GM21619 (cell line): ENCODE measurements at regions not wholly inside any gene's neighbourhood (a gene's known extent, or its start where the extent isn't known, plus 50 kb on each side); places are given as distances from the start of the nearest gene placed in this dataset.

ENCODE experiments used
- ATAC-seq: cut with Tn5 transposase; IDR thresholded peaks from one replicate; pipeline ENCODE4 v1.9.1; 2021; ENCODE audit not compliant: unreplicated experiment

DNA sequence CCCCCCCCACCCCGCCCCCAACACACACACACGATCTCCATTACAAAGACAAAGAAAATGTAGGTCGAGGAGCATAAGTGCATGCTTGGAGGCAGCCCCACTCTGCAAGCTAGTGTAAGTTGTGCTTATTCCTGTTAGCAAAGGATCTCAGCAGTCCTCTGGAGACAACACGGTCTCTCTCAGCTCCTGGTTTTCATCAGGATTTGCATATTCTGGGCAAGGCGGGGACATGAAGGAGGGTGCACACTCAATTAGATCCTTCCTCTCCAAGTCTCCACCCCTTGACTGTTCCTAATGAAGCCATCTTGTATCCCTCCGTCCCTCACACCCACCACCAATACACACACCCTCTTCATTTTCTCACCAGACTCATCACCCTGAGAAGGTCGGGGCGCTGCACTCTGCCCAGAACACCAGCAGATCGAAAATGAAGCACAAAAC is 63.8 kb downstream of the MRPL46 start:
- no peak for ATAC-seq

DNA sequence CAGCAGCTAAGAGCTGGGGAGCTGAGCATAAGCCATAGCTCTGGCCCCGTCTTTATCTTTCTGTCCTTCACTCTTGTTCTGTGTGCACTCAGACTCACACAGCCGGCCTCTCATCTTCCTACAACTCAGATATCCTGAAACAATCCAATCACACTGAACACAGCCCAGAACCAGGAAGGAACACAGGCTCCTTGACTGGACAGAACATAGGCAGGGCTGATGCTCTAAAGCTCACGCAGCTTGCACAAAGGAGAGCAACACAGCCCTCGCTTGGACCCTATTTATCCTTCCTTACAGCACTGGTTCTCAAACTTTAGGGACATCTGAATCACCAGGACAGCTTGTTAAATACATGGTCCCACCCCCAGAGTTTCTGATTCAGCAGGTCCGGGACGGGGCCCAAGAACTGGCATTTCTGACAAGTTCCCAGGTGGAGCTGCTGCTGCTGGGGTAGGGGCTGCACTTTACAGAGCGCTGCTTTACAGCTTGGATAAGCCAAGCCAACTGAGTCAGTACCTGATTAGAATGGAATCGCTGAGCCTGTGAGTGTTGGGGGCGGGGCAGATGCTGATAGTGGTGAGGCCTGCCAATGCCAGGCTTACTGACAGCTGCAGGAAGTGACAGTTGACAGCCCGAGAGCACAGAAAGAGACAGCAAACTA is 65.1 kb downstream of the MRPL46 start:
- ATAC-seq = no peak

DNA sequence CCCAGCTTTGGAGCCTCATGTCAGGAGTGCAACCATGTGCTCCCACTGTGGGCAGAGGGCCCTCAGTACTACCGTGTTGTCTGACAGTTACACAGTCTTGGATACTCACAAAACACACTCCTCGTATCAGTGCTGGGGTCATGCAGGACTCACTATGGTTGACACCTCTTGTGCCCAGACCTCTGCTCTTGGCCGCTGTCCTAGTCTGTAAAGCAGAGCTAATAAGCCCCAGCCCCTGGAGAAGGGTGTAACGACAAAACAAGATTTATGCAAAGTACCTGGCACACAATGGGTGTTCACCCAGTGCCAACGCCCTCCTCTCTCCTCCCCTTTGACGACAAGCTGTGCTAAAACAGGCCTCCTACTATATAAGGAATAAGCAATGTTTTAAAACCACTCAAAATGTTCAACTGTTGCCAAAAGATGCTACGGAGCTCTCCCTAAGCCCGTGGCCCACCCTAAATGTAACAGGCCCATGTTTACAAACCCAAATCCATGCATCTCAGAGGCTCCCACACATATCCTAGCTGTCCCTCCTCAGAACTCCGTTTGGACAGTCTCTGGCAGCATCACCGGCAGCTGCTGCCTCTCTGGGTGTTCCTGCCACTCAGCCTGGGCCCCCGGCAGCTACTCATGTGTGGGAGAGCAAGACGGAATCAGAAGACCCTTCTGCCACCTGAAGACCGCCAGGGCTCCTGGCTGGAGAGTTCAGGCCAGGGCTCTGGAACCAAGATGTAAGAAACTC is 65.8 kb downstream of the MRPL46 start:
- ATAC-seq = no peak

DNA sequence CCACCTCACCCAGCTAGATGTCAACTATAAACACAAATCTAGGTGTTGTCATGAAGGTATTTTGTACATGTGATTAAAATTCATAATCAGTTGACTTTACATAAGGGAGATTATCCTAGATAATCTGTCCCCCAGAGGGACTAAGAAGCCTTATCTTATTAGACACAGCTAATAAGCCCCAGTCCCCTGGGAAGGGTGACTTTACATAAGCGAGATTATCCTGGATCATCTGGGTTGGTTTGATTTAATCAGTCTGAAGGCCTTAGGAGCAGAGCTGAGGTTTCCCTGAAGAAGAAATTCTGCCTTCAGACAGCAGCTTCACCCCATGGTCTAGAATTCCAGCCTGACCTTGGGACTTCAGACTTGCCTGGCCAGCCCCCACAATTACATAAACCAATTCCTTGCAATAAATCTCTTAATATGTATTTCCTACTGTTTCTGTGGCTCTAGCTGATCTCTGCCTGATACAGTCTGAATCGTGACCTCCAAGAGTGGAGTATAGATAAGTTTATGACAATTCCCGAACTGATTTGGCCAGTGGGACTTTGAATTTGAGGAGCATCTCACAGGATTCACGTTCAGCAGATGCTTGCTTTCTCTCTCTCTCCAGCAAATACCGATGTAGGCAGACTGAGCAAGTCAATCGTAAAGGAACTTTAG is 66.5 kb downstream of the MRPL46 start:
- ATAC-seq = no peak

DNA sequence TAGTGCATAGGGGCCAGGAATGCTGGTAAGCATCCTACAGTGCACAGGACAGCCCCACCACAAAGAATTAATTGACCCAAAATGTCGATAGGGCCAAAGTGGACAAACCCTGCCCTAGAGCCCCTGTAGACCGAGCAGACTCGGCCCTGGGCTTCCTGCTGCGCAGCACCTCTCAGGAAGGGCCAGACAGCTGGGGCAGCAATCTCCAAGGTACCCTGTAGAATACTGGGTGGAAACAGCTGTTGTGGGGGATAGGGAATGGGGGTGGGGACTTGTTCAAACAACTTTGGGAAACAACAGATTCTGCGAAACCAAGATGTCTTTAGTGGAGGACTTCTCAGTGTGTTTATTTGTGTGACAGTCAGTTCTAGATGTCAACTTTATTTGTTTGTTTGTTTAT is 67.1 kb downstream of the MRPL46 start:
- no peak for ATAC-seq

DNA sequence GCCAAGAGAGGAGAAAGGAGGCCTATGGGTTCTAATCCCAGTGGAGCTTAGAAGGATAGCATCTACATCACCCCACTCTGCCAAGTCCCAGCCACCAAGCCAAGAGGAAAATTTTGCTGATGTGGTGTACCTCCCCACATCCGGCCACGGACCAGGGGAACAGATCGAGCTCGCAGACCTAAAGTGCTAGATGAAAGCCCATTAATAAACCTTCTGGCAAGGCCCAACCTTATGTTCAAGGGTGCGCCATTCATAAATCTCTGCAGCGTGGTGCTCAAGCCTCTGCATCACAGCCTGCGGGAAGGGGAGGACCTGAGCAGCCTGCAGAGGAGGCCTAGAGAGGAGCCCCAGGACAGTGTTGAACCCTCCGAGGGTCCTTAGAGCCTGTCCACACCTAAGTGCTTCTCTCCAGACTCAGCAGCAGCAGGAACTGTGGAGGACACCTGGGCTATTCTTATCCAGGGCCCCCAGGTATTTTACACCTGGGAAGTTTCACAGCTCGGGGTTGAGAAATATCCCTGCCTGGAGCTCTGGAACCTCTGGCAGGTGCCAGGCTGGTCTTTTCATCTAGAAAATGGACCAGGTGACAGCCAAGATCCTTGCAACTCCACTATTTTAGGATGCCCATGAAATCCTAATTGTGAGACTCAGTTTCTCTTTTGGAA is 68.0 kb downstream of the MRPL46 start:
- ATAC-seq = no peak

DNA sequence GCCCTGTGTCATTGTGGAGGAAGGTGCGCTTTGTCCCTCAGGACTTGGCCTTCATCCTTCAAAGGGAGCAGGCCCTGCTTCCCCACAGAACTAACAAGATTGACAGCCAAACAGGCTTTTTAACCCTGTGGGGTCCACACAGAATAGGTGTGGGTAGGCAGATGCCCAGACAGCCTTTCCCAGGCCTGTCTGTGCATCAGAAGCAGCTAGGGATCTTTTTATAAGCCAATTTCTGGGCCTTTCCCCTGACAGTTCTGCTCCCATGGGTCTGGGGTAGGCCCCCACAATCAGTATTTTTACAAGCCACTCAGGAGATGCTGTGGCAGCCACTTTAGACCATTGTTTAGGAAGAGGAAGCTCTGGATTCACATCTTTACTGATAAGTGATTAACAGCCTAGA is 69.2 kb downstream of the MRPL46 start:
- ATAC-seq = no peak

DNA sequence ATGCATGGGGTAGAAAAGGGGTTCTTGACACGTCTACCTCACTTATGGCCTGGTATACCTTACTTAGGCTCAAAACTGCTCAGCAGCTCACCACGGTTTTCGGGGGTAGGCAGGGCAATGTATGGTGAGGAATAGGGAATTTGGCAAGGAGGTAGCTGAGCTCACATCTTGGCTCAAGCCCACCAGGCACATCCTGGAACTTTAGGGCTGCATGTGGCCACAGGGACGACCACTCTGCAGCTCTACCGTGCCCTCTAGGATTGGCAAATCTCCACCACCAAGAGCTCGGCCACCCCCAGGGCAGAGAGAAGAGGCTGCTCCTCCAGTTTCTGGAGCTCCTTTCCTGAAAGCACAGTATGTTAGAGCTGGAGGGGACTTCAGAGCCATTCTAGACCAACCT is 69.7 kb downstream of the MRPL46 start:
- ATAC-seq = no peak

DNA sequence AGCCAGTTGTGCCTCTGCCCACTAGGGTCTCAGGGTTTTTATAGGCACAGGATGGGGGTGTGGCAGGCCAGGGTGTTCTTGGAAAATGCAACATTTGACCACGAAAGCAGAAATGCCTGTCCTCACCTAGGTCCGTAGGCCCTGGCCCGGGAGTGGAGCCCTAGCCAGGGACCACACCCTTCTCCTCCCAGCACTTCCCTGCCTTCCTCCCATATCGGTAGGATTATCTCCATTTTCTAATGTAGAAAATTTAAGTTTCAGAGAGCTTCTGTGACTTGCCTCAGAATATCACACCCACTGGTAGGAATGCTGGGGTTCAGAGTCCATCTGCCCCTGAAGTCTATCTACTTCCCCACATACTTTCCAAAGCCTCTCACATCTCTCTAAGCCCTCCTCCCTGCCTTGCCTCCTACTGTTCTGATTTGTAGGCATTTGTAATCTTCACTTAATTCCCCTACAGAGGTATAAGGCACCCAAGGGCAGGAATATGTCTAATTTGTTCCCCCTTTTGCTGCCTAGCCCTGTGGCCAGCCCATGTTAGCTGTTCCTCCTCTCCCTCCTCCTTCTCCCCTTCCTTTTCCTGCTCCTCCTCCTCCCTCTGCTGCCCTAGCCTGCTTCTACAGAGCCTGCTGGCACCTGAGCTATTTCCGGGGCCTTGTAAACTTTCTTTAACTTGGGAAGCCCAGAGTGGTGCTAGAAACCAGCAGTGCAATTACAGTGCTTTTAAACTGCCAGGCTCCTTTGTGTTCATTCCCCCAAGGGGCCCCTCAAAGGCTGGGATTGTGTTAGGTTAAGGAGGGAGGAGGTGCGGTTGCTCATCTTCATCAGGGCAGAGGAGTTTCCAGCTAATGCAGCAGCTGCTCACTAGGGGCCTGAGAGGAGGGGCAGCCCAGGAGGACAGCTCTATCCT is 71.1 kb downstream of the MRPL46 start:
- ATAC-seq = no peak

DNA sequence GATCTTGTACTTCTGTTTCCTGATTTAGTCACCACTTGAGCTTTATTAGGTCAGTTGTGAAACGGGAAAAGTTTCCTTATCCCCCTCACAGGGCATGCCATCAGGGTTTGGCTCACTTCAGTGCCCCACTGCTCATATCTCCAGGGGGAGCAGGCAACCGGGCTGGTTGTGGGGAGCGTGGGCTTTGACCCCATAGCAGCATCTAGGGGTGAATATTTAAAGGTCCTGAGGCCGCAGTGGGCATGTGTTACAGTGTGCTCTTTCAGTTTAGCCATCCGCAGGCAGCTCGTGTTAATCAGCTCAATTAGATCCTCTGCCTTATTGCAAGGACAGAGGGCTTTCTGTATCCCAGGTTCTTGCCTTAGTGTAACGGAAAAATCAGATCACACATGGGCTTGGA is 71.9 kb downstream of the MRPL46 start:
- ATAC-seq = no peak

DNA sequence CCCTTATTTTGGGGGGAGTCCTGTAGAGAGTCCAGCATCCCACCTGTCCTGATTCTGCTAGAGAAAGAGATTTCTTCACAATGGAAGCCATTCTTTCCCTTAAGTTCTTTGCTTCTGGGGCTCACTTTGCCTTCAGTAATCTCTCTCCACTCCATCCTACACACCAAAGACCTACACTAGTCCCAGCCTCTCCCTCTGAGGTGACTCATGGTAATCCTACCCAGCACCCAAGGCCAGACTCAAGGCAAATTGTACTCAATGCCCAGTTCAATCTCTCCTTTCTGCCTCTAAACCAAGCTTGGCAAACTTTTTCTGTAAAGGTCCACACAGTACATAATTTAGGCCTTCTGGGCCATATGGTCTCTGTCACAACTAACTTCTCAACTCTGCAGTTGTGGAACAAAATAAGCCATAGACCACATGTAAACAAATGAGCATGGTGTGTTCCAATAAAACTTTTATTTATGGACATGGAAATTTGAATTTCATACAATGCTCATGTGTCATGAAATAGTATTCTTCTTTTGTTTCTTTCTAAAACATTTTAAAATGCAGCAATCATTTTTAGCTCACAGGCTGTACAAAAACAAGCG is 72.5 kb downstream of the MRPL46 start:
- no peak for ATAC-seq

DNA sequence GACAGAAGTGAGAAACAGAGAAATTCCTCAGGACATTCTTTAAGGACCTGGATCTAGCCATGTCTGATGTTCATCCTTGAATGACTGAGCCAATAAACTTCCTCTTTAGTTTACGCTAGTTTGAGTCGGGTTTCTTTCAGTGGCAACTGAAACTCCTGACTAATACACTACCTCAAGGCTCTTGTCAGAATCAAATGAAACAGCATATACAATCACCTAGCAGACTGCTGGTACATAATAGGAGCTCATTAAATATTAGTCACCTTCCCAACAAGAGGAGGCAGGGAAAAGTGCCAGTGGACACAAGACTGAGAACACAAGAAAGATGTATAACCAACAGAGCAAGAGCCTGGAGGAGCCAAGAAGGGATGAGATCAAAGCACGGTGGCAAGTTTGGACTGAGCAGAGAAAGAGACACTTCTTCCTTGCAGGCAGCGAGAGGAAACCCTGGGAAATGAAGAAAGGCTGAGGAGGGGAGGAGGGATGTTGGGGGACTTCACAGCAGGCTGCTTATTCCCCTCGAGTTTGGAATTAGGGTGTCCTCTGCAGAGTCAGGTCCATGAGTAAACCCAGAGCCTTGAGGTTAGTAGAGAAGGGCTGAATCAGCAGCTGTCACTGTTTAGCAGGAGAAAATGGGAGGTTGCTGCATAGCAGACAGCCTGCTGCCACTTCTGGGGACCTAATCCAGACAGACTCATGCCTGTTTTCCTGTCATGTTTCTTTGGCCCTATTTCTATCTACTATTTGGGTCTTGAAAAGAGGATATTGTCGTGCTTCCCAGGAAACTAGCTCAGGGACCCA is 73.3 kb downstream of the MRPL46 start:
- ATAC-seq = no peak

DNA sequence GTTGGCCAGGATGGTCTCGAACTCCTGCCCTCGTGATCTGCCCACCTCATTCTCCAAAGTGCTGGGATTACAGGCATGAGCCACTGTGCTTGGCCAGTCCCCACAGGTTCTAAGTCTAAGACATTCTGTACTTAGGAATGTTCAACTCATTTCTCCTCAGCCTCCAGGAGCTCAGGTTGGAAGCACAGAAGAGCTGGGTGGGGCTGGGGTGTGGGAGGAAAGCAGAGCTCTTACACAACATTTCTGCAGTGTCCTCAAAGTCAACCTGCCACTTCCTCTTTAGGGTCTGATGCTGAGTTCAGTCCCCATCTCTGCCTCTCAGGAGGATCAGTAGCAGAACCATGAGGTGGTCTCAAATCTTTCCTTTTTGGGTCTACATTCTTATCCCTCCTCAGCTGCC is 75.5 kb downstream of the MRPL46 start:
- no peak for ATAC-seq

DNA sequence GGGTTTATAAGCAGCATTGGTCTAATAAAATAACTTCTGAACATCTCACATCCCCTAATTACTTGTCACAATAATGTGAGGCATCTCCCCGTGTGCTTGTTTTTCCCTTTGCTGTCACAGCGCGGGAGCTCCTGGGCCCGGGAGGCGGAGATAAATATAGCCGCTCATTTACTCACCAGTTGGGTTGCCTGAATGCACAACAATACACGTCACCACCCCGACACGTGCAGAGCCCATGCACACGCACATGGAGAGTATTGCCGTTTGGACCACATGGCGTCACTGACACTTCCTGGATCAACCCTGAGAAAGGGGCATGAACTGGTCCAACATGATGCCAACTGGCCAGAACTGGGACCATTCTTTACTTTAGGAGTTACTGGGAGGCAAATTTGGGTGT is 76.2 kb downstream of the MRPL46 start:
- no peak for ATAC-seq

DNA sequence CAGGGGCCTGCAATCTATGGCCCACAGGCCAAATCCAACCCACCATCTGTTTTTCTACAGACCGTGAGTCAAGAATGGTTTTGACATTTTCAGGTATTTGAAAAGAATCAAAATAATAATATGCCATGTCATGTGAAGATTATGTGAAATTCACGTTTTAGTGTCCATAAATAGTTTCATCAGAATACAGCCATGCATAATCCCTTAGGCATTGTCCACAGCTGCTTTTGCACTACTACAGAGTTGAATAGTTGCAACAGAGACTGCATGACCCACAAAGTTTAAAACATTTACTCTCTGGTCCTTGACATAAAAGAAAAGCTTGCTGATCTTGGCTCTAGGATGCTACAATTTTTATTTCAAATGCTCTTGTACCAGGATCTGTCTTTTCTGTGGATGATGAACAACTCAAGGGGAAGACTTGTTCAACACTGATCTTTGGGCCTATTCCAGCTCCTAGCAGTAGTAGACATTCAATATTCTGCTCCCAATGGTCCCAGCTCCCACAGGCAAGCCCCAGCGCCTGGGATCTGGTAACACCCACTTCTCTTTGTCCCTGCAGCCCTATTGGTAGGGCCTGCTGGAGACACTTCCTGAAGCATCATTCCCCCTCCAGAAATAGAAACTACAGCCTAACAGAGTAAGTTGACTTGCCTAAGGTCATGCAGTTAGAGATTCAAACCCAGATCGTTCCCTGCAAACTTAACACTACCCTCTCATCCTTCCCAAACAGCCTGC is 76.9 kb downstream of the MRPL46 start:
- ATAC-seq = no peak

DNA sequence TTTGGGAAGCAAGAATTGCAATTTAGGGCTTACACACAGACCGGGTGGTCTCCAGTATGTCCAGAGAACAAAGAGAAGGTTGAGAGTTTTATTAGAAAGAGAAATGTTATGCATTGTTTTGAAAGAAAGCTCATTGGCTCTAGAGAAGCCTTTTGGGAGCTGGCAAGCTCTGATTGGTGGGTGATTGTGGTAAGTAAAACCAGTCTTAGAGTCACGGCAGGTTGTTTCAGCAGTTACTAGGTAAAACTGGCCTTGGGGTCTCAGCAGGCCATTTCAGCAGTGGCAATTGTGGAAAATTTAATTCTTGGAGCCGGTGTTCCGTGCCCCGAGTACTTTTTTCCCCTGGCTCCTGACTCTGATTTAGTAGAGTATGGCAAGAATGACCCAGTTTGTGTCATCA is 78.1 kb downstream of the MRPL46 start:
- no peak for ATAC-seq

DNA sequence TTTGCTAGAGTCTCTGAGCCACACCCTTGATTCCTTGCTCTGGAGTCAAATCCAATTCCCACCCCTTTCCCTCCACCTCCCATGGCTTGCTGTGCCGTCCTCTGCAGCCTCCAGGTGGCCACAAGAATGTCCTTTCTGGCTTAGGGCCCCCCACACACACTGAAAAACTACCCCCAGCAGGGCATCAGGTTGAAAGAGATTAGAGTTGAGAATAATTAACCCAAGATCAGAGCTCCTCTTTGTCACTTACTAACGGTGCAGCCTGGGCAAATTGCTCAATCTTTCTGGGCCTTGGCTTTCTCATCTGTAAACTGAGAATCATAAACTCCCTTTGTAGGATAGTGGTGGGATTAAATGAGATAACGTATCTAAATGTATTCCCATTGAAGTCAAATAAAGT is 78.5 kb downstream of the MRPL46 start:
- no peak for ATAC-seq

DNA sequence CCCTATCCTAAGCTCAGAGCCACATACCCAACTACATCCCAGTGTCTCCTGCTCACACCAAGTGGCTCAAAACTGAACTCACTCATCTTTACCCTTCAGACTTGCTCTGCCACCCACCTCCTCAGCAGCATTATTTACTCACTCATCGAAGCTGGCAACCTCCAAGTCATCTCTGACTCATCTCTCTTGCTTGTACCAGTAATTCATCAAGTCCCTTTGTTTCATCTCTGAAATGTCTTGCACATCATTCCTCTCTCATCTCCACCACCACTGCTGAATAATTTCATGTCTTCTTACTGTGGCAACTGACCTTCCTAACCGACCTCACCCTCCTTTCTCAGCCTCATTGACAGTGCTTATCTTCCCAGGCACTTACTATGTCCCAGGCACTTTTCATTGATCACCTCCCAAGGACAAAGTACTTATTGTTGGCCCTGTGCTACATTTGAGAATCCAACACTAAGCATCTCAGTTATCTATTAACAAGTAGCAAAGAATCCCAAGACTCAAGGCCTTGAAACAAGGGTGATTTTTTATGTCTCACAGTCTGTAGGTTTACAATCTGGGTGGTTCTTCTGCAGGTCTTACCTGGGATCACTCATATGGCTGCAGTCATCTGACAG is 82.0 kb downstream of the MRPL46 start:
- ATAC-seq = no peak
